ENCODE measurements at regions not wholly inside any gene's neighbourhood (a gene's known extent, or its start where the extent isn't known, plus 50 kb on each side); places are given as distances from the start of the nearest gene placed in this dataset.

DNA sequence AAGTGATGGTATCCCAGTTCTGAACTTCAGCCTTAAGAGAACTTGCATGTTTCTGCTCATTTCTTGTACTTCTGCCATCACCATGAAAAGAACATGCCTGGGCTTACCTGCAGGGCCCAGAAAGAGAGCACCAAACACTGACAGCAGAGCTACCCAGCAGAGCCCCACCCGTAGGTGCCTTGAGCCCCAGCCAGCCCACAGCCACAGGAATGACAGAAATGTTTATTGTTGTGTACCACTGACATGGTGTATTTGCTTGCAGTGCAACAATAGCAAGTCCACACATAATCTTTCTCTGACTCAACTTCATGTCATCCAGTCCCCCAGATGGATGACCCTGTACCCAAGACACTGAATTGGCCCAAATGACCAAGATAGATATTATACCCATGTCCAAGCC lies 195.2 kb downstream of the TSHZ3 start:
- DNase-seq, result no peak

DNA sequence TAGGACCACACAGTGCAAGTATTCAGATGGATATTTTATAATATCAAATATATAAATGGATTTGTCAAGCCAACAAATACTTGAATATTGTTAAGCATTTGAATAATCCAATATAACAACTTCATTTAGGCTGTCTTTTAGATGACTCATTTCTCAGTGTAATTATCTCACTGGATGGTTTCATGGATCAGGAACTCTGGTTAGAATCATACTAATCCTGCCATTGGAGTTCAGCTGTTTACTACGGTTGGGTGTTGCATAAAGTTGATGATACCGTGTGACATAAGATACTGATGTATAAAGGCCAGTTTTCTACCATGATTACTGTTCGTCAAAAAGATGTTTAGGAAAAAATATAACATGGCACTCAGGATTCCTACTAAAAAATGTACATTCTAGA lies 196.3 kb downstream of the TSHZ3 start:
- no peak for DNase-seq

DNA sequence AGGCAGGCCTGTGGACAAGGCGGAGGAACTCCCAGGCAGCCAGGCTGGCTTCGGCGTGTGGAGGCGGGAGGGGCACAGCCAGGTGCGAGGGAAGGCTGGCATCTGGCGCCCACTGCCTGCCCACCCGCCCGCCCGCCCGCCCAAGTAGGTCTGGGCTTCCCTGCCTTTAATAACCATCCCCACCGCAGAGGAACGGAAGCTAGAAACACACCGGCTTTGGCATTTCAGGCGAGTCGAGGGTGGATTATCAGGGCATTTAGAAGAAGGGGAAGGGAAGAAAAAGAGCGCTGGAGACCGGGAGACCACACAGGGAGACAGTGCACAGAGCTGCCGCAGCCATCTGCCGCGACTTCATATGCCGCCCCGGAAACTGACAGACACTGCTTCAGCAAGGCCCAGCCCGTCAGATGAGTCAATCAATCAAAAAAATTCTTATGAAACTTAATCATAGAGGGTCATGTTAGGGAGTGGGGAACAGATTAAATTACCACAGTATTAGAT lies 199.7 kb downstream of the TSHZ3 start:
- no peak for DNase-seq

DNA sequence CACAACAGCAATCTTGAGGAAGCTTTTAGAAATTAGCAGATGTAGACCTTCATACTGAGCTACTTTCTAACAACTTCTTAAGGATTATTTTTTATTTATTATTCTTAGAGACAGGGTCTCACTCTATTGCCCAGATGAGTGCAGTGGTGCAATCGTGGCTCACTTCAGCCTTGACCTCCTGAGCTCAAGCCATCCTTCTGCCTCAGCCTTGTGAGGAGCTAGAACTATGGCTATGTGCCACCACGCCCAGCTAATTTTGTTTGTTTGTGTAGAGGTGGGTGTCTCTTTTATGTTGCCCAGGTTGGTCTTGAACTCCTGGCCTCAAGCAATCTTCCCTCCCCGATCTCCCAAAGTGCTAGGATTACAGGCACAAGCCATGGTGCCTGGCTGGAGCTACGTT lies 200.6 kb downstream of the TSHZ3 start:
- no peak for DNase-seq

DNA sequence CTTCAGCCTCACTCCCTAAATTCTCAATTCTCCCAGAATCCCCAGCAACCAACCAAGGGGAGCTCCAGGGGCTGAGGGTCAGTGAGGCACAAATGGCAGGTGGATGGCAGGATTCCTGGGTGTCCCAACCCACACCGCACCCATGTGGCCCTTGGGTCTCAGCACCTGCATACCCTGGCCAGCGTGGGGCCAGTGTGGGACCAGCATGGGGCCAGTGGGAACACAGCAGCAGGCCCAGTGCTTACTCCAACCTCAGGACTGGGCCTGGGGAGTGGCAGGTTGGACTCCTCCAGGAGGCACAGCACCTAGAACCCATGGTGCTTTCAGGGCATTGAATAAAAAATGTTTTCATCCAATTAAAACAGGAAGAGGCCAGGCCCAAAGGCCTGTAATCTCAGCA lies 202.0 kb downstream of the TSHZ3 start:
- no peak for DNase-seq

DNA sequence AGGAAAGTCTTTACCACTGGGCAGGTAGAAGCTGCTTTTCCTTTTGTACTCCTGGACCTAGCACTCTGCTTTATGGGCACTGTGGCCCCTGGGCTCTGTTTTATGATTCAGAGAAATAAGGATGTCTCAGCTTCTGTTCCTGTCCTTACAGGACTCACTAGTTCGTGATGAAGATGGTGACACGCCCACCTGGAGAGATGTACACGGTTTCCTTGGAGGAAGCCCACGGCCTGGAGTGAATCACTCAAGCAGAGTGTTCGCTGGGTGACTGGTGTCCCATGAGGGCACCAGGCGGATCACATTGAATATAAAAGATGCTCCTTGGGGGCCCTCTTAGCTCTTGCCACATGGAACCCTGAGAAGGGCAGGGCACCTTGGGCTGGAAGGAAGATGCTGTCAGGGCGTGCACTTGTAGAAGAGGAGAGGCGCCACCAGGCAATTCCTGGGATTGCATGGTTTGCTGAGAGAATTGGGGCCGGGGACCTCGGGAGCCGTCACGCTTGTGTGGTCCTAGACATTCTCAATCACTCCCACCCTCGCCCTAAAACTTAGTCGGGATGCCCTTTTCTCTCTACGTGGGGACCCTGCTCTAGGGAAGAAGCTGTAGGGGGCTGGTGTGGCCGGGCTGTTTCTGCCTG lies 202.6 kb downstream of the TSHZ3 start:
- no peak for DNase-seq

DNA sequence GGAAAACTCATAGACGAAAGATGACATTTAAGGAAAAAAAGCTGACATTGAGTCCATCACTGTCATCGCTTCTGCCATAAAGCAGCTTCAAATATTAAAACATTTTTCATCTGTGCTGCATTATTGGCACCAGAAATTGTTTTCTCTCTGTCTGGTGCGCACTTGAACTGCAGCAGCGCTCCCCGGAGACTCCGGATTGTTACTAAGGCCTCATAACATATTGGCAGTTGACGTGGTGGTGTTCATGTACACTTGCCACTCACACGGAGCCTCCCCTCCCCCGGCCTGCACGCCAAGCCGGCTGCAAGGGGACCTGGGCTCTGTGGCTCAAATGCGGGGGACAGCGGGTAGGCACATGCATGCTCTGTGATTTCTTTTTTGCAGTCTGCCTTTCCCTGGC lies 203.2 kb downstream of the TSHZ3 start:
- no peak for DNase-seq

DNA sequence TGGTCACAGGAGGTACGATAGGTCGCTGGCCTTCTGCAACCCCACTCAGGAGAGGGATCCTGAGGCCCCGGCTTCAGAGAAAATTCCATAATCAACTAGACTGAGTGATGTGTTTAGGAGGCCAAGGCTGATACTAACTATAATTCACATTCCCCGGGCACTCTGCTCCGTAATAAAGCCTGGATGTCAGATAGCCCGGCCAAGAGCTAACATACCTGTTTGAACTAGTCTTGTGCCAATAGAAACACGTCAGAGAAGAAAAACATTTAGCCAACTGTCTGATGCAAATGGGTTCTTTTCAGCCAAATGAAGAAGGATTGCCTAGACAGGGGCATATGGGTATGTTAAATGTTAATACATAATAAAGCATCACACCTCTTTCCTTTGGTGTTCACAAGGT lies 204.2 kb downstream of the TSHZ3 start:
- DNase-seq, result no peak

DNA sequence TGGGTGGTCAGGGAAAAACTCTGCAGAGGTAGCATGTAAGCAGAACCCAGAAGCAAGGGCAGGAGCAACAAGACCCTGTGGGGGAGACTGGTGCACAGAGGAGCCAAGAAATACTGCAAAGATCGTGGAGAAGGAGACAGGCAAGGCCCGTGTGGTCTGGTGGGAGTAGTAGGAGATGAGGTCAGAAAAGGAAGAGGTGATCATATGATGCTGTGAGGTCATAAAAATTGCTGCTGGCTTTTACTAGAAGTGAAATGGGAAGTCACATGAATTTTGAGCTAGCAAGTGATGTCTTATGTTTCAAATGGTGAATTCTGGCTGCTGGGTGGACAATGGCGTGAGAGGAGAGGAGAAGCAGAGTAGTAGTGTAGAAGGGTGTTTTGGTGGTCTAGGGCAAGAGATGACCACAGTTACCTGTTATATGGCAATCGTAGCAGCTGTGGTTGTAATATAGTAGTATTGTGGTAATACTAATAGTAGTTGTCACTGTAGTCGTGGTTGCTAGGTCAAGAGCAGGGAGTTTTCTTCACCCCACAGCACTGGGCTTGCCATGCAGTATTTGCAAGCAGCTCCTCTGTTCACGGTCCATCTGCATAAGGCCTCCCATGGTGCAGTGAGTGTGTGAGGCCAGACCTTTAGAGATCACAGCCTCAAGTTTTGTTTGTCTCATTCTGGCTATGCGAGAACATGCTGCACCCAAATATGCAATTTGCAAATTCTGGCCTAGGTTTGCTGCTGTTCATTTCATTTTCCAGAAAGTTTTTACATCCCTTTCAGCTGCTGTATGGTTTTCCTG lies 205.0 kb downstream of the TSHZ3 start:
- DNase-seq, result no peak

DNA sequence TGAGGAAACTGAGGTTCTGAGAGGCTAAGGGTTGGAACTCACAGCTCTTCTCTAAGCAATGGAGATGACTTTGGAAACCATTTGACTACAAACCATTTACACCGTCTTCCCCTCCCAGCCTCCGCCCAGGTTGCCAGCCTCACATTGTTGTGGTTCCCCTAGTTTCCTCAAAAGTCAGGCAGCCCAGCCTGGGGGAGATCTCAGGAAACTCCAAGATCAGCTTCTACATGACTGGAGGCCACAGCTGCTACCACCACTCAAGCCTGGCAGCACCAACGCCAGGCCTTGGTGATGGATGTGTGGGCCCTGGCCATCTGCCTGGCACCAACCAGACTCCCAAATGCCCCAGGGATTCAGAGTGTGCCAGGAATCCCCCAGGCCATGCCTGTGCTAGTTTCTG lies 207.9 kb downstream of the TSHZ3 start:
- DNase-seq, result no peak

DNA sequence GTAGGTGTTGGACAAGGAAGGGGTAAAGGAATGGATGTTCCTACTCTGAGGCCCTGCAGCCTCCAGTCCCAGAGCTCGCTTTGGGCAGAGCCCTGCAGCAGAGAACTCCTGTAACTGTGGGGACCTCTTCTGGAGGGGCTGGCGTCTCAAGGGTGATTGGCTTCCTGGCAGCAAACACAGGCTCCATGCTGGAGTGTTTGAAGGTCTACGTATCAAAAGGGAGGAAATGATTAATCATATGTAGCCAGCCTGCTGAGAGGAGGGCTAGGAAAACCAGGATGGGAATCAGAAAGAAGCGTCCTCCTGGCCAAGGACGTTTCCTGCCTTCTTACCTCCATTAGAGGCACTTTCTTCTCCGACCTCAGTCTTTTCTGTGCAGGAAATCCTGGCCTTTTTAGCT lies 208.5 kb downstream of the TSHZ3 start:
- peak; percentile 42 for DNase-seq

DNA sequence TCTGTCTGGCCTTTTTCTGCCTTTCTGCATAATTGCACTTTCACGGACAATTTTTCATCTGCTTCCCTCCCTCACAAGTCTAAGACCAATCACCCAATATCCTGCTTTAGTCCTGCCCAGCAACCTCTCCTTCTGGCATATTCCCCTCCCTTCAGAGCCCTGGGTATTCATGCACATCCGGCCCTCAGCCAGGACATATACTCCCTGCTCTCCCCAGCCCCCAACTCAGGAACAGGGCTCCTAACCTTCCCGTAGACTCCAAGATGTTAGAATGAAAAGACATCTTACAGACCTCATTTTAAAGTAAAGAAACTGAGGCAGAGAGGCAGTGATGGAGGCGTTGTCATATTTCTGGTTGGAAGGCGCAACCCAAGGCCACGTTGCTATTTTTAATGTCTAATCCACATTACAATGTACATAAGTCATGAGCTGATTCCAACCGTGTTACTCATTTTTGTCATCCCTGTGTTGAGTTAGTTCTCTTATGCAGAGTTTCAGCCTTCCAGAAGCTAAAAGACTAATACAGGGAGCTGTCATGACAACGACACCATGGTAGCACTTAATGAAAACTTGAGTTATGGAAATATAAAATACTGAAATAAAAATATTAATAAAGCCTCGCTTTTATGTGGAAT lies 209.2 kb downstream of the TSHZ3 start:
- no peak for DNase-seq

DNA sequence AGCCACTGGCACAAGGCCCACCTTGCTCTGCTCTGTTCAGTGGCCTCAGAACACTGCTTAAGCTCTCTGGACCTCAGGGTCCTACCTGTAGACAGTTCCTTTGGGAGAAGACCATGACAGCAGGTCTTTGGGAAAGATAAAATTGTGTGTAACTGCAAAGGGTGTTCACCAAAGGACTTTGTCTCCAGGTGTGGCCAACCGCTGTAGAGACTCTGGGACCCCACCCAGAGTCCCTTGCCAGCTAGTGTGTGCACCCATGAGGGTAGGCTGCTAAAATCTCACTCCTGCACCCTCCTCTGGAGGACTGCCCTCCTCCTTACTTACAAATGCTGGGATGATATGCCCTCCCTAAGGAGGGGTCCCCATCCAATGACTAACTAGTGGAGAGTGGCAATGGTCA lies 211.2 kb downstream of the TSHZ3 start:
- no peak for DNase-seq

DNA sequence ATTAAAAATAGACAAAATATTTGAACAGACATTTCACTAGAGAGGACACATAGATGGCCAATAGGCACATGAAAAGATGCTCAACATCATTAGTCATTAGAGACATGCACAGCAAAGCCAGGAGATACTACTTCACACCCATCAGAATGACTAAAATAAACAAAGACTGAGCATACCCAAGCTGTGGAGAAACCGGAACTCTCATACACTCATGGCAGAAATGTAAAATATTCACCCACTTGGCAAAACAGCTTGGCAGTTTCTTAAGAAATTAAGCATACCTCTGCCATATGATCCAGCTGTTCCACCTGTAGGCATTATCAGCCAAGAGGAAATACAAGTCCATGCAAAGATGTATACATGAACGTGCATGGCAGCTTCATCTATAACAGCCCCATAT lies 213.4 kb downstream of the TSHZ3 start:
- no peak for DNase-seq

DNA sequence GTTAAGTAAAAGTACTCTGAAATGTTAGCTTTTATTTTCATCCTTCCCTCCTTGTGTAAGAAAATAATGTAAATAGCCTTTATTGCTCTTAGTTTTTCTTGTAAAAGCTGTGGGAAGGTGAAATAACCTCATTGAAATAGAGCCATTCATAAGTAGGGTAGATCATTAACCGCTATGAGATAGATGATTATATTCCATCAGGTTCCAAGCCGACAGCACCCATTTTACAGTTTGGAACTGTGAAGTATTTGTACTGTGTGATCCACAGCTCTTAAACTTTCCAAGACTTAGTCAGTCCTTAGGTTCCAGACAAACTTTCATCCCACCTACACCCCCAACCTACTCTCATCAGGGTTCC lies 216.5 kb downstream of the TSHZ3 start:
- no peak for DNase-seq

DNA sequence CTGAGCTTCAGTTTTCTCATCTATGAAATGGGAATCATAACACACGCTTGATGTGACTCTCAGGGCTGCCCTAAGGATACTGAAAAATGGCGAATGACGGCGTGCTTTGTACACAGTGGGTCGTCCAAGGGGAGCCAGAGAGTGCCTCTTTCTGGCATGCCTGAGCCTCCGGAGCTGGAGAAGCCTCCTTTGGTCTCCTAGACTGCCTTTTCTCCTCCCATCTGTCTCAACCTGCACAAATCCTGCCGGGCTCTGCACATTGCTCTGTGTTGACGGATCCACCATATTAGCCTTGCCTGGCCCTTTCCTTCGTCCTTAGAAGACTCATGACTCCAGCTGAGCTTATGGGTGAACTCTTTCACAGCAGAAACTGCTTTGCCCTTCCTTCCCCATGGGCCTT lies 220.9 kb downstream of the TSHZ3 start:
- no peak for DNase-seq

DNA sequence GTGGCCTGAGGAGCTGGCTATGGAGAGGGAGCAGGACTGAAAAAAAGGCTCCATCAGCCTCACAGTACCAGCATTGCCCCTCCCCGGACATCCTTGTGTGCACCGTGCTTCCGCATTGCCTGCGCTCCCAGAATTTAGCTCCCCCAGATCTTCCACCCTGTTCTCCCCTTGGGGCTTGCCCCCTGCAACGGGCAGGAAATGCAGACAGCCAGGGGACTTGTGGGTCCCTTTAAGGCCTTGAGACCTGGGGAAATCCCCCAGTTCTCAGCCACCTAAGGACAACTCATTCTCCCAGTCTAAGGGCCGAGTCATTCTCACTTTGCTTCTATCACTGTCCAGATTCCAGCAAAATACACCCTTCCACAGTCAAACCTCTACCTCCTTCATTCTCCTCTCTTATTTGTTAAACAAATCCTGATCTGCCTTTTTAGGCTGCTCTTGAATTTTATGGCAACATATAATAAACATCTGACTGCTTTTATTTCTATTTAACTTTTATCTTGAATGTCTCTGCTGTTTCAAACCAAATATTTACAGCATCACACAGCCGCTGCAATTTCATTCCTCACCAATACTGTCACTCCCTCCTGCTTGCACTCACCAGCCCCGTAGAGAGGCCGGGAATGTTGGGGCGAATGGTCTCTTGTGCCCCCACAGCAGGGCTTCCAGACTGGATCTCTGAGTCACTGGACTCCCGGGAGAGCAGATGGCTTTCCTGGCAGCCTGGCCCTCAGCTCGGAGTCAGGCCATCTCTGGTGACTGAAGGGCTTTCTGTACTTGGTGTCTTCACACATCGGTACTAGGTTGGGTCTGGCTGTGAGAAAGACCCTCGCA lies 221.9 kb downstream of the TSHZ3 start:
- peak; percentile 62 for DNase-seq

DNA sequence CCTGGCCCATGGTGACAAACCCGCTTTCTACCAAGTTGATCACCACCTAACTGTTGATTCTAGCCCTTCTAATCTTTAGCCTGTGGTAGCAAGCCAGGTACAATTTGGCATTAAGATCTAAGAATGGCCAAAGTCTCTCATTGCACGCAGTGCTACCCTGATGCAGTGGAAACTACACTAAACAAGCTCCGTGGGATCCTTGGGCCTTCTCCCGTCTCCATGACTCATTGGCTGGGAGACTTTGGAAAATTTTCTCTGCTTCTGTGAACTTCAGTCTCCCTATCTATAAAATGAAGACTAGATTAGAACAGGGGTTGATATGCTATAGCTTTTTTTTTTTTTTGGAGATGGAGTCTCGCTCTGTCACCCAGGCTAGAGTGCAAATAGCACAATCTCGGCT lies 223.0 kb downstream of the TSHZ3 start:
- DNase-seq, result no peak

DNA sequence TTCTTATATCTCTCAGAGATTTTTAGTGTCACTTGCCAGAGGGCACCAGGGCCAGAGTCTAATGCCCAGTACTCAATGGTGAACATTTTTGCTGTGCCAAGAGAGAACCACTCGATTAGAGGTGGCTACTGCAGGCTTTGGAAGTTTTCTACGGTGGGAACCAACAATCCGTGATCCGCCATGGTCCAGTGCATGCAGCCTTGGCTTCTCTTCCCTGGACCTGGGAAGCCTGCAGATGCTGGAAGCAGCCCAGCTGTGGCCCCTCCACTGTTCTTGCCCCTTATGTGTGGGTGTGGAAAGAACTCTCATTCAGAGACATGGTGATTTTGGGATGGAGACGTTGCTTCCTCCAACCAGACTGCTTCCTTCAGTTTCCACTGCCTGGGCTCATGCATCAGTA lies 224.2 kb downstream of the TSHZ3 start:
- DNase-seq, result no peak

DNA sequence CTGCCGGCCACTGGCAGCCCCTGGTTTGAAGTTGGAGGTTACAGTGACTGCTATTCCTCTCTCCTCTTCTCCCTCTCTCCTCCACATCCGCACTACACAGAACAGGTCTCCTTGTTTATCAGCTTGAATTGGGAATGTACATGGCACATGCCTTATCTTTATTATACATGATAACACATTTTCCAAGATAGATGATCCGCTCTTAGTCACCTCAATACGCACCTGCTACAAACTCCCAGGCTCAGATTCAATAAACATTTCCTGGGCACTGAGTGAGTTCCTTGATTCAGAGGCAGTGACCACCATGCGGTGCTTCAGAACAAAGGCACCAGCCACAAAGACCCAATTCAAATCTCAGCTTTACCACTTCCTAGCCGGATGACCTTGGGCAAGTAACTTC lies 227.7 kb downstream of the TSHZ3 start:
- DNase-seq, result no peak

DNA sequence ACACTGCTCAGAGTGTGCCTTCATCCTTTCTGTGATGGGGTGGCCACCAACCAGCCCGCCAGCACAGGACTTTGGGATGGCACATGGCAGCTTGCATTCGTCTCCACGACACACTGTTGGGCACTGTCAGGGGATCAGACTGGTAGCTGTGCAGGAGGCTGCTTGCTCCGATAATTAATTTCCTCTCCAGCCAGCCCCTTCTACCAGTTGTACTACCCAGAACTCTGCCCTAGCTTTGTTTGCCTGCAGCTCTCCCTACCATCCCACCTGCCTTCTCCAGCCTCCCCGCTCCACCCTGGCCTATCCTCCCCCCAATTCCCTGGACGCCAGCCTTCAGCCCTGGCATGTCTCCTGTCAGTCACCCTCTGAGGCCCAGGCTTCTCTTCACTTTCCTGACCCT lies 228.3 kb downstream of the TSHZ3 start:
- no peak for DNase-seq

DNA sequence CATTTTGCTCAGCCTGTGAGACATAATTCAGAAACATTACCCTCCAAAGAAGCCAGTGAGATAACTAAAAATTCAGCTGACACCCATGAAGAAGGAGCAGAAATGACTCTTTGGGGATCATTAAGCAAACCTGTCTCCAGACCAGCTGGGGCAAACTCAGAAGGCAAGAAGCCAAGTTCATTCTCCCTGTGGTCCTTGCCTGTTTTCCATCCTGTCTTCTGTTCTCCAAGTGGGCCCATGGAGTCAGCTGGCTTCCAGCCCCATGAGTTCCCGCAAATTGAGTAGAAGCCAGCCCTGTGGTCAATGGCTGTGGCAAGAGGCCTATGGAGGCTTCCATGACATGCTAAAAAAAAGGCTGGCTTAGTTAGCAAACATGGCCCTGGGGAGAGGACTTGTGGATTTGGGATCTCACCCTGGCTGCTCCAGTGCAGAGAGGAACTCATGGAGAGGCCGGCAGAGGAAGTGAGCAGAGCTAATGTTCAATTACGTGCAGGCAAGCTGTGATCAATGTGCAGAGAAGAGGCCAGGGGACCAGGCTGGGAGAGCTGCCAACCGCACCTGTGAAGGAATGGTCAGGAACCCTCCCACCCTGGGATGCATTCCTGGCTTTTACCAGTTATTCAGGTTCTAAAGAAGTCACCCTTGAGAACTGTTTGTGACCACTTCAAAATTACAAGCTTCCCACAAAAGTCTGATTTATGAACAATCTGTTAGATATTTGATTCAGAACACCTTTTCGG lies 229.1 kb downstream of the TSHZ3 start:
- DNase-seq, result no peak

DNA sequence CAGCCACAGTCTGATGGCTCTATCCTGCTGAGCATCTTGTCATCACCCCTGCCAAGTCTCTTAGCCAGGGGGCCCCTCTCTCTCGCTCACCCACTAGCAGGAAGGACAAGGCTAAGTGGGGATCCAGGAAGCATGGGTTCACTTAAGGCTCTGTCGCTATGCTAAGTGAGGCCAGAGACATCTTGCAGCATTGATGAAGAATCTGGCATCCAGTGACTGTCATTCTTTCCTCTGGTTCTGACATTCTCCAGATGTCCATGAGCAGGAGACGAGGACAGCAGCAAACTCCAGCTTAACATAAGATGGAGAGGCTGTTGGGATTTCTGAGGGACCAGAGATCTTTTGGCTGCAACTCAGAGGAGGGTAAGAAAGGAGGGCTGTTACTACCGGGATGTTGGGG lies 230.2 kb downstream of the TSHZ3 start:
- no peak for DNase-seq
